GM21528 (cell line): ENCODE measurements at regions not wholly inside any gene's neighbourhood (a gene's known extent, or its start where the extent isn't known, plus 50 kb on each side); places are given as distances from the start of the nearest gene placed in this dataset.
"Not testable (repeated sequence)": the region's sequence is repeated elsewhere in the genome, so short reads cannot be mapped to it uniquely, and the experiment has no call there.

Experiments used
- ATAC-seq: cut with Tn5 transposase; IDR thresholded peaks from one replicate; pipeline ENCODE4 v1.9.1; 2021; ENCODE audit warnings: mild to moderate bottlenecking, moderate library complexity; ENCODE audit not compliant: unreplicated experiment, low FRiP score

DNA sequence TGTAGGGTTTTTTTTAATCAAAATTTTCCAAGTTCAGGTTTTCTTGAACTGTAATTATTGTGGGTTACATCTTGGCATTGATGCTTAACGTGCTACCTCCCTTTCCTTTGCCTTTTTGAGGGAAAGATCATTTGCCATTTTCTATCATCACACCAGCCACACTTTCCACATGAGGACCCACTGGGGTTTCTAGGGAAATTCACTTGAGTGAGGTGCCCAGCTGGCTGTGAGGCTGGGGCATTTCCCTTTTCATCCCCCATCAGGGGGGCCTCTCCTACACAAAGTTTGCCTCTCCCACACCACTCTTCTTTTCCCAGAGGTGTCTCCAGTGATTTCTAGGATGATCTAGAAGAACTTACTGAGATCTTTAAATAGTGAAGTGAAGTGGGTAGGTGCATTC is 335.7 kb downstream of the BMP4 start:
- ATAC-seq, result no peak

- no peak for ATAC-seq
These were observed 336.3 kb downstream of the BMP4 start for GRCh38 chr14:53620317-53620716.

GRCh38 chr14:53619691-53620231 is 336.9 kb downstream of the BMP4 start:
- ATAC-seq, result no peak

DNA sequence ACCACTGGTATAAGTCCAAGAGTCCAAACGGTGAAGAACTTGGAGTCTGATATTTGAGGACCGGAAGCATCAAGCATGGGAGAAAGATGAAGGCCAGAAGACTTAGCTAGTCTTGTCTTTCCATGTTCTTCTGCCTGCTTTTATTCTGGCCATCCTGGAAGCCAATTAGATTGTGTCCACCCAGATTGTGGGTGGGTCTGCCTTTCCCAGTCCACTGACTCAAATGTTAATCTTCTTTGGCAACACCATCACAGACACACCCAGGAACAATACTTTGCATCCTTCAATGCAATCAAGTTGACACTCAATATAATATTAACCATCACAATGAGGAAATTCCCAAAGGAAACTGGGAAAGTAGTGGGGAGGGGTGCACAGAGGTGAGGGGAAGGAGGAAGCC is 340.1 kb downstream of the BMP4 start:
- not testable (repeated sequence) for ATAC-seq

GRCh38 chr14:53615252-53615651 is 341.4 kb downstream of the BMP4 start:
- no peak for ATAC-seq

DNA sequence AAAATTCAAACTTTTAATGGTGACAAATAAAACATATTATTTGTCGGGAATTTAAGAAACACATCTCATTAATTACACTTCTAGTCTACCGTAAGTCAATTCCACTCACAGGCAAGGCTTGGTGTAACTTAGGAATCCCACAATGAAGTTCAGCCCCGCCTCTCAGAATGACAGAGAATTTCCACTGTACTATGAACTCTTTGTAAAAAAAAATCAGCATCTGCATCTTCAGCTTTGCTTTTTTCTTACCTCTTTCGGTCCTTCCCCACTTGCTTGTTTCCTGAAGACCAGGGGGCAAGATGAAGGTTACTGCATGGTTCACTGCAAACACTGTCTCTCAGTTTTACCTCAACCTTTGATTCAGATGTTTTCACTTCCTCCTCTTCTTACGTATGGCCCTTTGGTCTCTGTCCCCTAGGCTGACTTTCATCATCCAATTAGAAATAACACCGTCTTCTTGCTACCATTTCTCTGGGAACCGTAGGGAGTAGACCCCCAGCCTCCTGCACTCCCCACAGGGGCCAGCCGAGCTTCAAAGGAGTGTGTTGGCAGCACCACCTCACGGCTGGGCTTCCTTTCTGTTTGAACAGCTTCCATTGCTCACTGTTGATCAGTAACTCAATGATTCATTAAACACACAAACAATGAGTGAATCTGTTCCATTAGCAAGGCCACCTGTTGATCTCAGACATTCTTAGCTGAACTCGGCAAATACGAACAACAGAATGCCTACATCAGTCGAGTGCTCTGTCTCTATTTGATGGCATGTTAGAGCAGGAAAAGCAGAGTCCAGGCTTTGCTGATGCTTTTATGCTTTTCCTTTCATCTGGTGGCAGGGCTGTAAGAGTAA is 343.0 kb downstream of the BMP4 start:
- ATAC-seq, result peak; percentile 99

GRCh38 chr14:53610947-53611346 is 345.7 kb downstream of the BMP4 start:
- ATAC-seq, result no peak

DNA sequence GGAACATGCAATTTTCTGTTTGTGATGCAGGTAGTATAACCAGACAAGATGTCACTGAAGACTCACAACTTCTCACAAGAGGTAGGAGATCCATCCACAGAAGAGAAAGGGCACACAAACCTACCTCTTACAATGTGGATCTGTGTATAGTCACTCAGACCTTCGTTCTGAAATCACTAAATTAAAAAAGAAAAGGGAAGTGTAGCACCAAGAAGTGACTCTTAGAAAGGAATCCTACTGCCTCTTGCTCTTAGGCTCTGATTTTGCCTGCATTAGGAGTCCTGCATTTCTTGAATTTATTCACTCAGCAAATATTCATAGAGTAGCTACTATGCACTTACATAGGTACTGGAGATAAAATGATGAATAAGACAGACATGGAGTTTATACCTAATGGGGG is 347.6 kb downstream of the BMP4 start:
- no peak for ATAC-seq

DNA sequence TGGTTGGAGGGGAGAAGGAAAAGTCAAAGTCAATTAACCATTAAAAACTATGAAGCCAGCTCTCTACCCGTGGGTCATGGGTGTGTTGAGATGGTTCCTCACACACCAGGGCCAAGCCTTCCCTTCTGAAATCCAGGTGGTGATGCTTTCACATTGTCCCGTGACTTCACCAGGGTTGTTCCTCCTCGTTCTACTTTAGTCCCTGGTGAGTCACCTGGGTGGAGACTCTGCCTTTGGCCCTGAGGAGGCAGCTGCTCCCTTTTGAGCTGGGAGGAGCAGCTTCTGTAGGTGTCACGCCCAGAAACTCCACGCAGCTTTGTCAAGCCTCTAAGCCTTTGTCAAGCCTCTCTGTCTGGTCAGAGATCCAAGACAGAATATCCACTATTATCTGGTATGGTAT is 348.3 kb downstream of the BMP4 start:
- no peak for ATAC-seq

GRCh38 chr14:53606203-53606602 is 350.4 kb downstream of the BMP4 start:
- ATAC-seq, result no peak

- no peak for ATAC-seq
These were observed 351.1 kb downstream of the BMP4 start for GRCh38 chr14:53605562-53605961.

DNA sequence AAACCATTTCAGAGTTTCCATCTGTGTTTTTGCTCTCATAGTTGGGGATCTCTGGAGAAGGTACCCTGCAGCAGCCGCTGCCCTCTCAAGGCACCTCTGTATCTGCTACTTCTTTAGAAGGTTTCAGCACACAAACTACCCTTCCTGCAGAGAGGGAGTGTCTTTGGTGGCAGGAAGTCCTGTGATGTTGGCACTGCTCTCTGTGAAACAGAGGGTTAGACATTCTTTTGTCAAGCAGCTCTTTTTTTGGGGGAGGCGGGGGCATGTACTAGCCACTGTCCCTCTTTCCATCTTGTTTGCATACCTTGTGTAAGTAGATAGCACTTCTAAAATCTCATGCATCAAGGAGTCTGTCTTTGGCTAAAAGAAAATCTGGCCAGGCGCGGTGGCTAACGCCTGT is 352.6 kb downstream of the BMP4 start:
- no peak for ATAC-seq

- ATAC-seq, result no peak
These were observed 355.2 kb downstream of the BMP4 start for GRCh38 chr14:53601409-53601808.

DNA sequence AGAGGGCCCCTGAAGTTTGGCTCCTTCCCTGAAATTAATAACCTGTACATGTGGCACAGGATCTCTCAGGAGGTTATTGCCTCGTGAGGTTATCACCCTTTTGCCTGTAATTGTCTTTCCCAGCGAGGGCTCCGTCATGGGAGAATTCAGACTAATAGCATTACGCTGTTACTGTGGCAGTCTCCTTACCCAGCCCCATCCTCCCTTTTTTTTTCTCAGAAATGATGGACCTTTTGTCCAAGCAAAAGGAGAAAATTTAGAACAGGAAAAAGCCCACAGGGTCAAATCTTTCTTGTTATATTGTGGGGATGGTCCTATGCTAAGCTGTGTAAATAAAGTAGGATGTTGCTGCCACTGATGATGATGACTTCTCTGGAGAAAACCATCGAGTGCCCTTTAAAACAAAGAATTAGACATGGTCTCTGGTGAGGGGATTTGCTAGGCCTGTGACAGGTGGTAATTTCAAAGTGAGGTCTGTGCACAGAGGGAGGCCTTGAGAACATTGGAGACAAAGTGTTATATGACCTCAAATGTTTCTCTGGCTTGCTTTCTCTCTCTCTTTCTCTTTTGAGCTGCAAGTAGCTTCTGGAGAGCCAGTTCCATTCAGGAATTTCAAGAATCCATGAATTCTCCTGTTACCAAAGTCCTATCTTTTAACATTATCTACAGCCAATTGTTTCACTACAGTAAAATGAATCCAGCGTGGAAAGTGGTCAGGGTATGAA is 357.2 kb downstream of the BMP4 start:
- no peak for ATAC-seq

DNA sequence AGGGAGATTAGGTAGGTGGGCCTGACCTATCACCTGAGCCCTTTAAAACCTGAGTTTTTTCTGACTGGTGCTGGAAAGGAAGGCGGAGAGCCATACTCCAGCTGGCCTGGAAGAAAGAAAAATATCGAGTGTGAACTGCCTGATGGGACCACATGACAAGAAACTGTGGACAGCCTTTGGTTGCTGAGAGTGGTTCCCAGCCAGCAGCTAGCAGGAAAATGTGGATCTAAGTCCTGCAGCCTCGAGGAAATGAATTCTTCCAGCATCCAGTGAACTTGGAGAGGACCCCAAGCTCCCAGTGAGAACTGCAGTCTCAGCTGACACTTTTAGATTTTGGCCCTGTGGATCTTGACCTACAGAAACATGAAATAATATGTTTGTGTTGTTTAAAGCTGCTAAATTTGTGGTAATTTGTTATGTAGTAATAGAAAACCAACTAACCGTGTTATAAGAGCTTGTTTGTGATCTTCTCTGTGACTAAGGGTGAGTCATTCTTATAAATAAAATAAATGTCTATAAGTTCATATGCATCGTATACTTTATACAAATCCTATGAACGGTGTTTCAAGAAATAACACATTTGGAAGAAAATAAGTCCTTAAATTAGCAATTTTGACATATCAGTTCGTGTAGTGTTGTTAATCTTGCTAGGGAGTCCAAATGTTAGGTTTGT is 359.6 kb downstream of the BMP4 start:
- ATAC-seq, result no peak

DNA sequence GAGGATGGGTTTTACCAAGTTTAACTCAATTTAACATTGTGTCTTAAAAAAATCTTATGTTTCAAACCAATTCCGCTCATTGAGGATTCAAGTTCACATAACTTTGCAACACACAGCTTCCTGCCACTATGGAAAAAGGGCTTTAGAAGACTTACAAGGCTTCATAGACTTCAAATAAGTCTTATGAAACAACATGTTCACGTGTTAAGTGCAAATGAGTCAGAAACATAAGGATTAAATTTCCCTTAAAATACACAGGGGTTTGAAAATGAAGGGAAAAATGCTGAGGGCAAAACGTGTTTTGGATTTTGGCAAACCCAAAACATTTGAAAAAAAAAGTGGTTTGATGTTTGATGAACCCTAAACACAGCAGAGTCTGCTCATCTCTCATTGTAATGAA is 364.8 kb downstream of the BMP4 start:
- no peak for ATAC-seq

GRCh38 chr14:53581504-53581903 is 375.1 kb downstream of the BMP4 start:
- ATAC-seq, result no peak

DNA sequence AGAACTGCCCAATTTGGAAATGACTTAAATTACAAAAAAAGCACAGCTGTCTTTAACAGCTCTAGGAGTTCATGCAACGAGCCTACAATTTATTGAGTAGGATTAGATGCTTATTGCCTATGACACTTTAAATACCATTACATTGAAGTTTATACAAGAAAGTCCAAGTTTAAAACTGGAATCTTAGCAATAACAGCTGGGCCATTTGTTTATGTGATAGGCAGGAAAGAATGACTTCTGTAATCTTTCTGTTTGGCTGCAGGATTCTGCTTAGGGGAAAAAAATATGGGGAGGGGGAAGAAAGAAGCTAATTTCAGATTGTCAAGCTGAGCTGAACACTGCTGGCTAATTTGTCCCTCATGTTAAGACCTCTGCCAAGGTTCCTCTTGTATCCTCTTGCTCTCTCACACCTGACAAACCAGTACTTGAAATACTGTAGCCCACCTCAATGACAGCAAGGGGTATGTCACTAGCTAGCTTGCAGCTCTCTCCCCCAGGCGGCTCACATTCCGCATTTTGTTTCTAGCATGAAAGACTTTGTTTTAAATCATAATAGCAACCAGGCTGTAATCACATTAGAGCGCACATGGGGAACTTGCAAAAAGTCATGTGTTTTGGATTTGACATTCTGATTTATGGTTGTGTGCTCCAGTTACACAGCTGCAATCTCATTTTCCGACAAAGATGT is 384.8 kb downstream of the BMP4 start:
- no peak for ATAC-seq

DNA sequence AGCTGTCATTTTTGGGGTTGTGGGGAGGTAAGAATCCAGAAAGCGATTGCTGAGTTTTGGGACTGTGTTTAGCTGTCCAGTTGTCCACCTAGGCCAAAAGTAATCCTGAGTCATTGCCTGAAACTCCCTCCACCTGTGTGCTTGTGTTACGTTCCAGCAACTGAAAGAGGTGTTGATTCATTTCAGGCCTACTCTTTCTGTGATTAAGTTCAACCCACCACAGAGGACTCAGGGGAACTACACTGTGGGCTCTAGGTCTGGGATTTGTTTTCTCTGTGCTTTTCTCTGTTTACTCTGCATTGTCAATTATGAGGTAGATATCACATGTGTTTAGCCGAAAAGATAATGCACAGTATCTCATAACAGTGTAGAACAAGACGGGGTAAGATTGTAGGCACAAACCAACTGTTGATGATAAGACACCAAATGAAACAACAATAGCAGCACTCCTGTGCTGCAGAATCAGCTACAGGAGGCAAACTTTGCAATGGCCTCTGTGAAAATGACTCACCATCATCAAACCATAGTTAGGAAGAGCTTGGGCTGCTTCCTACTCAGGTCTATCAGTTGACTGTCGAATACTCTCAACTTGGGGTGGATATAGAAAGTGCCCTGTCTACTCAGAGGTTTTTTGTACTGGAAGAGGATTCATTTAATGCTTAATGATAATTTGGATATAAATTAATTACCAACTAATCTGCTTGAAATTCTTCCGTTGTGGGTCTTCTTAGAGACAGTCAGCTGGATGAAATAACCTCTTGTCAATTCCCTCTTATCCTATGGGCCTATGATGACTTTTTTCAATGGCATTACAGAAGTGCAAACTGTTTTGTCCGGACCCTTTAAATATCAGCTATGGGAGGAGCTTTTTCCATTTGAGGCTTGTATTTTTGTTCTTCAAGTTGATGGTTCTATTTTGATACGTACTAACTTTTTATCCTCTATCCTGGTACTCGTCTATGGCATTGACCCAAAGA is 385.9 kb downstream of the BMP4 start:
- ATAC-seq, result peak; percentile 94
